ENCODE measurements at regions not wholly inside any gene's neighbourhood (a gene's known extent, or its start where the extent isn't known, plus 50 kb on each side); places are given as distances from the start of the nearest gene placed in this dataset.
"Not testable (repeated sequence)": the region's sequence is repeated elsewhere in the genome, so short reads cannot be mapped to it uniquely, and the experiment has no call there.

GRCh38 chr15:22519213-22519612 is 60.5 kb downstream of the GOLGA6L22 start:
- DNase-seq (ENCODE audit: low read depth in 3 of 3): not testable (repeated sequence)

- DNase-seq (ENCODE audit: low read depth in 3 of 3): not testable (repeated sequence)
Observed at GRCh38 chr15:22526537-22526936, 67.8 kb downstream of the GOLGA6L22 start.

- DNase-seq (ENCODE audit: low read depth in 3 of 3): not testable (repeated sequence)
Observed at GRCh38 chr15:22527016-22527415, 68.3 kb downstream of the GOLGA6L22 start.

- not testable (repeated sequence) for DNase-seq (ENCODE audit: low read depth in 3 of 3)
Observed at GRCh38 chr15:22529200-22529599, 70.5 kb downstream of the GOLGA6L22 start.

GRCh38 chr15:22559701-22560100 is 101.0 kb downstream of the GOLGA6L22 start:
- DNase-seq (ENCODE audit: low read depth in 3 of 3): not testable (repeated sequence)

- not testable (repeated sequence) for DNase-seq (ENCODE audit: low read depth in 3 of 3)
Observed at GRCh38 chr15:22561716-22562115, 103.0 kb downstream of the GOLGA6L22 start.

GRCh38 chr15:22566510-22566909 is 107.8 kb downstream of the GOLGA6L22 start:
- DNase-seq (ENCODE audit: low read depth in 3 of 3): not testable (repeated sequence)

- DNase-seq (ENCODE audit: low read depth in 3 of 3): not testable (repeated sequence)
Observed at GRCh38 chr15:22569486-22569885, 110.8 kb downstream of the GOLGA6L22 start.

GRCh38 chr15:22572152-22572735 is 113.5 kb downstream of the GOLGA6L22 start:
- not testable (repeated sequence) for DNase-seq (ENCODE audit: low read depth in 3 of 3)

- not testable (repeated sequence) for DNase-seq (ENCODE audit: low read depth in 3 of 3)
Observed at GRCh38 chr15:22572792-22573191, 114.1 kb downstream of the GOLGA6L22 start.

- not testable (repeated sequence) for DNase-seq (ENCODE audit: low read depth in 3 of 3)
Observed at GRCh38 chr15:22577828-22578227, 119.1 kb downstream of the GOLGA6L22 start.

GRCh38 chr15:22579213-22579612 is 120.5 kb downstream of the GOLGA6L22 start:
- not testable (repeated sequence) for DNase-seq (ENCODE audit: low read depth in 3 of 3)

GRCh38 chr15:22587391-22587790 is 128.7 kb downstream of the GOLGA6L22 start:
- not testable (repeated sequence) for DNase-seq (ENCODE audit: low read depth in 3 of 3)

- not testable (repeated sequence) for DNase-seq (ENCODE audit: low read depth in 3 of 3)
Observed at GRCh38 chr15:22598552-22598951, 139.8 kb downstream of the GOLGA6L22 start.

GRCh38 chr15:22599526-22600320 is 141.0 kb downstream of the GOLGA6L22 start:
- DNase-seq (ENCODE audit: low read depth in 3 of 3): not testable (repeated sequence)

GRCh38 chr15:22616976-22617375 is 158.3 kb downstream of the GOLGA6L22 start:
- not testable (repeated sequence) for DNase-seq (ENCODE audit: low read depth in 3 of 3)

GRCh38 chr15:22631789-22632188 is 154.7 kb upstream of the NIPA1 start:
- not testable (repeated sequence) for DNase-seq (ENCODE audit: low read depth in 3 of 3)

- DNase-seq (ENCODE audit: low read depth in 3 of 3): not testable (repeated sequence)
Observed at GRCh38 chr15:22639983-22640382, 146.5 kb upstream of the NIPA1 start.

GRCh38 chr15:22649458-22649857 is 137.0 kb upstream of the NIPA1 start:
- not testable (repeated sequence) for DNase-seq (ENCODE audit: low read depth in 3 of 3)

- not testable (repeated sequence) for DNase-seq (ENCODE audit: low read depth in 3 of 3)
Observed at GRCh38 chr15:22651179-22651578, 135.3 kb upstream of the NIPA1 start.

GRCh38 chr15:22664294-22665058 is 122.0 kb upstream of the NIPA1 start:
- DNase-seq (ENCODE audit: low read depth in 3 of 3): peak in 1 of 3 experiments; percentile 14

- not testable (repeated sequence) for DNase-seq (ENCODE audit: low read depth in 3 of 3)
Observed at GRCh38 chr15:22665059-22665702, 121.3 kb upstream of the NIPA1 start.
